HFFc6 (cell line): ENCODE measurements at regions not wholly inside any gene's neighbourhood (a gene's known extent, or its start where the extent isn't known, plus 50 kb on each side); places are given as distances from the start of the nearest gene placed in this dataset.

ENCODE experiments used
- DNase-seq: peaks from one replicate; pipeline ENCODE4 v3.0.0-alpha.2; 2018
- H3K27ac Mint-ChIP-seq: 2 replicates; pipeline ENCODE4 v1.8.0; 2020; ENCODE audit warnings: mild to moderate bottlenecking, mixed read lengths
- H3K27me3 Mint-ChIP-seq: 2 replicates; pipeline ENCODE4 v1.8.0; 2021; ENCODE audit warnings: mild to moderate bottlenecking, moderate library complexity, mixed read lengths; ENCODE audit not compliant: insufficient read depth
- H3K36me3 Mint-ChIP-seq: 2 replicates; pipeline ENCODE4 v1.8.0; 2021; ENCODE audit warnings: low read depth, mixed read lengths
- H3K4me1 Mint-ChIP-seq: 2 replicates; pipeline ENCODE4 v1.8.0; 2020; ENCODE audit warnings: low read depth, mixed read lengths
- H3K4me3 Mint-ChIP-seq: 2 replicates; pipeline ENCODE4 v1.8.0; 2020; ENCODE audit warnings: mild to moderate bottlenecking, moderate library complexity, mixed read lengths
- H3K9me3 Mint-ChIP-seq: 2 replicates; pipeline ENCODE4 v1.8.0; 2020; ENCODE audit warnings: mild to moderate bottlenecking, mixed read lengths
- TF ChIP-seq, protein P1 (sequence below): fragments of 200-600 bp; sonication (generic); IDR thresholded peaks from 2 replicates; pipeline ENCODE4 v1.5.0; 2021; ENCODE audit warnings: antibody characterized with exemption, mild to moderate bottlenecking

DNA sequence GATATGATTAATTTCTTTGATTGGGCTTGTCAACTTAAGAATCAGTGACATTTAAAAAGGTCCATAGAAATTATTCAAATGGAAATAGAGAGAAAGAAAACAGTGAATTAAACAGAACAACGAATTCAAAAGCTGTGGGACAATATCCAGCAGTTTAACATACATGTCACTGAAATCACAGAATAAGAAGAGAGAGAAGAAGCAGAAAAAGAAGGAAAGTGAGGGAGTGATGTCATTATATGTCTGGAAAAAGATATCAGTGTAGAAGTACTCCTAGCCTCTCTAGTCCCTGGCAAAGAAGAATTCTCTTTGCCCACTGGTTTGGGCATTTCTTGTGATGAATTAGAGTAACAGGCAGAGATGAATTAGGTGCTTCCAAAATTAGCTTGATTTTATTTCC lies 109.2 kb upstream of the ABCA1 start:
- Mint-ChIP-seq H3K4me1 (peaks cover 10% of the 10 kb centered on the region; the same call in 1 of the 2 replicates), H3K36me3 (no peaks in the 10 kb centered on the region), H3K27ac (no peak overlapping the region), H3K9me3 (no peaks in the 10 kb centered on the region), H3K27me3 (no peaks in the 10 kb centered on the region; the same call in none of the 2 replicates), H3K4me3 (no peak overlapping the region)
- DNase-seq, result no peak
- TF ChIP-seq, protein P1, sequence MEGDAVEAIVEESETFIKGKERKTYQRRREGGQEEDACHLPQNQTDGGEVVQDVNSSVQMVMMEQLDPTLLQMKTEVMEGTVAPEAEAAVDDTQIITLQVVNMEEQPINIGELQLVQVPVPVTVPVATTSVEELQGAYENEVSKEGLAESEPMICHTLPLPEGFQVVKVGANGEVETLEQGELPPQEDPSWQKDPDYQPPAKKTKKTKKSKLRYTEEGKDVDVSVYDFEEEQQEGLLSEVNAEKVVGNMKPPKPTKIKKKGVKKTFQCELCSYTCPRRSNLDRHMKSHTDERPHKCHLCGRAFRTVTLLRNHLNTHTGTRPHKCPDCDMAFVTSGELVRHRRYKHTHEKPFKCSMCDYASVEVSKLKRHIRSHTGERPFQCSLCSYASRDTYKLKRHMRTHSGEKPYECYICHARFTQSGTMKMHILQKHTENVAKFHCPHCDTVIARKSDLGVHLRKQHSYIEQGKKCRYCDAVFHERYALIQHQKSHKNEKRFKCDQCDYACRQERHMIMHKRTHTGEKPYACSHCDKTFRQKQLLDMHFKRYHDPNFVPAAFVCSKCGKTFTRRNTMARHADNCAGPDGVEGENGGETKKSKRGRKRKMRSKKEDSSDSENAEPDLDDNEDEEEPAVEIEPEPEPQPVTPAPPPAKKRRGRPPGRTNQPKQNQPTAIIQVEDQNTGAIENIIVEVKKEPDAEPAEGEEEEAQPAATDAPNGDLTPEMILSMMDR, result no peak

DNA sequence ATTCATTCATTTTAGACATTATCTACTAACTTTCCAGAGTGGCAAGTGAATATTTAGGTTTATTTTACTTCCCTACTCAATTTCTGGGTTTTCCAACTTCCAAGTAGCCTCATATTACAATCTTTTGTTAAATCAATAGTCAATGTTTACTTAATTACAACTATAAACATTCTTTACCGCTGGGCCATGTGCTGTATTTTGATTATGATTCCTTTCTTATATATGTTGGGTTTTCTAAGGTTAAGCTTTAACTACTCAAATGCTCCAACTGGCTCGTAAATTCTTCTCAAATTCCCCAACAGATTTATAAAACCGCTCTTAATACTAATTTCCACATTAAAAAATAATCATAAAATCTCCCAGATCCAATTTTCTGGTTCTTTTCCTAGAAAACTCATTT lies 110.1 kb upstream of the ABCA1 start:
- TF ChIP-seq, protein P1, result no peak
- H3K4me1 Mint-ChIP-seq, result peaks cover 10% of the 10 kb centered on the region; the same call in 1 of the 2 replicates
- H3K4me3 Mint-ChIP-seq, result no peak overlapping the region
- no peak overlapping the region for H3K27ac Mint-ChIP-seq
- DNase-seq, result no peak
- H3K9me3 Mint-ChIP-seq, result no peaks in the 10 kb centered on the region
- H3K27me3 Mint-ChIP-seq, result no peaks in the 10 kb centered on the region; the same call in none of the 2 replicates
- no peaks in the 10 kb centered on the region for H3K36me3 Mint-ChIP-seq

DNA sequence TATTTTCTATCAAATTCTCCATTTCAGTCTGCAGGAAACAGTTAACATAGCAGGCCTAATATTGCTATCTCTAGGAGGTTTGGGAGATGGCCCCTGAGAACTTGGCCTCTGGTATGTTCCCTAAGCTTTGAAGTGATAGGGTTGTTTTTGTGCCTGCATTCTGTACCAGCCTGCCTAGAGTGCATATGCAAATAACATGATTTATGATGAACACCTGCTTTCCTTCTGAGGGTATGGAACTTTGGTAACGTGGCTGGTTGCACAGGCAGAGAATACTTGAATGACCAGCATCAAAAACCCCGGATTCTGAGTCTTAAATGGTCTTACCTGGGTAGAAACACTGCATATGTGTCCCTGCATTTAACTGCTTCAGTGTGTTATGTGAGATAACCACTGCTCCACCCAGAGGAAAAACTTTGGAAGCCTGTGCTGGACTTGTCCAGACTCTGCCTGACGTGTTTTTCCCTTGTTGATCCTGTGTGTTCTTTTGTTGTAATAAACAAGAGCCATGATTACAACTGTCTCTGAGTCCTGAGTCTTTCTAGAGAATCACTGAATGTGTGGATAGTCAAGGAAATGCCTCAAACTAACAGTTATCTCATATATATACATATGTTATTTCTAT lies 111.3 kb upstream of the ABCA1 start:
- Mint-ChIP-seq H3K27me3 (no peaks in the 10 kb centered on the region; the same call in none of the 2 replicates), H3K27ac (no peak overlapping the region), H3K36me3 (no peaks in the 10 kb centered on the region), H3K9me3 (no peaks in the 10 kb centered on the region), H3K4me3 (no peak overlapping the region), H3K4me1 (peaks cover 10% of the 10 kb centered on the region; the same call in 1 of the 2 replicates)
- TF ChIP-seq, protein P1, result no peak
- no peak for DNase-seq

DNA sequence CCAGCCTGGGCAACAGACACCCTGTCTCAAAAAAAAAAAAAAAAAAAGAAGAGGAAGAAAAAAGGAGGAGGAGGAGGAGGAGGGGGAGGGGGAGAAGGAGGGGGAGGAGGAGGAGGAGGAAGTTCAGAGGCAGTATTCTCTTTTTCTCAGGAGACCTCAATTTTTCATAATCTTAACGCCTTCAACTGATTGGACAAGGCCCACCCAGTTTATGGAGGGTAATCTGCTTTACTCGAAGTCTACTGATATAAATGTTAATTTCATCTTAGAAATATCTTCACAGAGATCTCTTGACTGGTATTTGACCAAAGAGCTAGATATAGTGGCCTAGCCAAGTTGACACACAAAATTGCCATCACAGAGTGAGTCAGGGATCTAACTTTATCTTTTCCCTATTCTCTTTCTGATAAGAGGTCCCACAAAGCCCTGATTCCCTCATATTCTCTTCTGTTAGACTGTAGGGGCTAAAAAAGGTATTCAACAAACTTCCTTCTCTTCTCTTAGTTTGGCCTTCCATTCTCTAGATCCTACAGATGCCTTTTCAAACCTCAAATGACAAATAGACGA lies 115.5 kb upstream of the ABCA1 start:
- Mint-ChIP-seq H3K27ac (no peak overlapping the region), H3K36me3 (no peaks in the 10 kb centered on the region), H3K4me3 (no peak overlapping the region), H3K9me3 (no peaks in the 10 kb centered on the region), H3K4me1 (peaks cover 23% of the 10 kb centered on the region), H3K27me3 (no peaks in the 10 kb centered on the region; the same call in none of the 2 replicates)
- DNase-seq, result no peak
- TF ChIP-seq, protein P1, result no peak

DNA sequence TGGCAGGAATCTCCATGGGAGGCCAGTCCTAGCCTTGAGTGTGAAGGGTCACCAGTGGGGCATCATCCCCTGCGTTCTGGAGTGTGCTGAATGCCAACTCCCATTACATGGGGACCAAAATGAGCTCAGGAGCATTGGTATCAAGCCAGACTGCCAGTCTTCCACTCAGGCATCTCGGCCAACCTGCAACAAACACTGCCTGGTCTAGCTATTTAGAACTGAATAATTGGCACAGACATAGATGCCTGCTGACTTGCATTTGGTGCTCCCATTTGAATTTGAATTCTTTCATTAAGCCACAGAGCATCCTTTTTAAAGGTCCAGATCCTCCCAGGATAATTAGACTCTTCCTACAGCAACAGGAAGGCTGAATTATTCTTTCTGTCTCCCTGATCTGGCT lies 116.6 kb upstream of the ABCA1 start:
- H3K36me3 Mint-ChIP-seq, result no peaks in the 10 kb centered on the region
- H3K9me3 Mint-ChIP-seq, result no peaks in the 10 kb centered on the region
- H3K27ac Mint-ChIP-seq, result no peak overlapping the region
- DNase-seq, result no peak
- H3K27me3 Mint-ChIP-seq, result no peaks in the 10 kb centered on the region; the same call in 1 of the 2 replicates
- no peak overlapping the region for H3K4me3 Mint-ChIP-seq
- peaks cover 21% of the 10 kb centered on the region for H3K4me1 Mint-ChIP-seq
- TF ChIP-seq, protein P1, result no peak
